Ovary (tissue), 3 donors: ENCODE measurements at regions not wholly inside any gene's neighbourhood (a gene's known extent, or its start where the extent isn't known, plus 50 kb on each side); places are given as distances from the start of the nearest gene placed in this dataset.

ENCODE experiments used
- CTCF ChIP-seq, 3 donors: fragments of 450-650 bp in 2 of 3; fragments of 200-600 bp in 1 of 3; IDR thresholded peaks; one replicate each; pipeline versions ENCODE4 v1.5.1 to v1.8.0; 2016 to 2022; ENCODE audit warnings: antibody characterized with exemption in 3 of 3, mild to moderate bottlenecking in 1 of 3
- POLR2A ChIP-seq: fragments of 450-650 bp; IDR thresholded peaks from one replicate; pipeline ENCODE4 v1.6.1; 2017; ENCODE audit warnings: antibody characterized with exemption, mild to moderate bottlenecking, moderate library complexity
- donor health status: DM: no; HTN: no; CAD: no.

GRCh38 chr11:42054351-42054900 lies 595.0 kb upstream of the LRRC4C start:
- TF ChIP-seq CTCF (IDR thresholded peaks at IDR 0.05) (no peak), POLR2A (no peak)
